ENCODE measurements at regions not wholly inside any gene's neighbourhood (a gene's known extent, or its start where the extent isn't known, plus 50 kb on each side); places are given as distances from the start of the nearest gene placed in this dataset.

DNA sequence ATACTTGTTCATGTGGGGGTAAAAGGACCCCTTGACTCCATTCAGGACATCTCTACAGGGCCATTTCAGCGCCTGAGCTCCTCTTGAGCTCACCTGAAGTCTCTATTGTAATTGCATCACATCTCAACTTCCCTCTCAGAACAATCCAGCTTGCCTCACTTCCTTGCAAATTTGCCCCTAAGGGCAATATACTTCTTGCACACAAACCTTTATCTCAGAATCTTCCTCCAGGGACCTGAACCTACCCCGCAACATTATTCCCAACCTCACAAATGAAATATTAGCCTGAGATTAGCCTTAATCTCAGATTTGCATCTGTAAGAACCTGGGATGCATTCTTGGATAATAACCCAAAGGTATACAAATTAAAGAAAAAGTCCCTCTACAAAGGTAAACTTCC is 159.2 kb downstream of the DRD1 start:
- H3K36me3 ChIP-seq (ENCODE audit: insufficient read depth, low read length): no peaks in the 10 kb centered on the region
- H3K9ac ChIP-seq (ENCODE audit: low read depth, low read length, poor library complexity, severe bottlenecking): no peak overlapping the region
- H3K9me2 ChIP-seq (replicated peaks; ENCODE audit: low read depth, low read length): no peaks in the 10 kb centered on the region
- H3K4me3 ChIP-seq (ENCODE audit: low read length, poor library complexity, severe bottlenecking): no peak overlapping the region
- TF ChIP-seq, protein P1, sequence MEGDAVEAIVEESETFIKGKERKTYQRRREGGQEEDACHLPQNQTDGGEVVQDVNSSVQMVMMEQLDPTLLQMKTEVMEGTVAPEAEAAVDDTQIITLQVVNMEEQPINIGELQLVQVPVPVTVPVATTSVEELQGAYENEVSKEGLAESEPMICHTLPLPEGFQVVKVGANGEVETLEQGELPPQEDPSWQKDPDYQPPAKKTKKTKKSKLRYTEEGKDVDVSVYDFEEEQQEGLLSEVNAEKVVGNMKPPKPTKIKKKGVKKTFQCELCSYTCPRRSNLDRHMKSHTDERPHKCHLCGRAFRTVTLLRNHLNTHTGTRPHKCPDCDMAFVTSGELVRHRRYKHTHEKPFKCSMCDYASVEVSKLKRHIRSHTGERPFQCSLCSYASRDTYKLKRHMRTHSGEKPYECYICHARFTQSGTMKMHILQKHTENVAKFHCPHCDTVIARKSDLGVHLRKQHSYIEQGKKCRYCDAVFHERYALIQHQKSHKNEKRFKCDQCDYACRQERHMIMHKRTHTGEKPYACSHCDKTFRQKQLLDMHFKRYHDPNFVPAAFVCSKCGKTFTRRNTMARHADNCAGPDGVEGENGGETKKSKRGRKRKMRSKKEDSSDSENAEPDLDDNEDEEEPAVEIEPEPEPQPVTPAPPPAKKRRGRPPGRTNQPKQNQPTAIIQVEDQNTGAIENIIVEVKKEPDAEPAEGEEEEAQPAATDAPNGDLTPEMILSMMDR (conservative IDR thresholded peaks at IDR 0.05; ENCODE audit: low read length): no peak
- no peak for TF ChIP-seq EZH2phosphoT487 (IDR thresholded peaks at IDR 0.05; ENCODE audit: borderline replicate concordance)
- no peaks in the 10 kb centered on the region for H3K27me3 ChIP-seq (ENCODE audit: insufficient read depth, low read length, poor library complexity, severe bottlenecking)
- H3K4me1 ChIP-seq (ENCODE audit: insufficient read depth, low read length, poor library complexity, severe bottlenecking): no peaks in the 10 kb centered on the region
- no peaks in the 10 kb centered on the region for H4K20me1 ChIP-seq (ENCODE audit: insufficient read depth, low read length, poor library complexity, severe bottlenecking)
- H3K79me2 ChIP-seq (ENCODE audit: insufficient read depth, low read length): no peaks in the 10 kb centered on the region
- no peak overlapping the region for H3K4me2 ChIP-seq (ENCODE audit: low read depth, low read length, poor library complexity, severe bottlenecking)
- H2AFZ ChIP-seq (ENCODE audit: low read length): no peak overlapping the region
- H3K9me3 ChIP-seq (ENCODE audit: insufficient read depth, low read depth, low read length): no peaks in the 10 kb centered on the region
- no peaks in the 10 kb centered on the region for H3F3A ChIP-seq (ENCODE audit: low read depth)

DNA sequence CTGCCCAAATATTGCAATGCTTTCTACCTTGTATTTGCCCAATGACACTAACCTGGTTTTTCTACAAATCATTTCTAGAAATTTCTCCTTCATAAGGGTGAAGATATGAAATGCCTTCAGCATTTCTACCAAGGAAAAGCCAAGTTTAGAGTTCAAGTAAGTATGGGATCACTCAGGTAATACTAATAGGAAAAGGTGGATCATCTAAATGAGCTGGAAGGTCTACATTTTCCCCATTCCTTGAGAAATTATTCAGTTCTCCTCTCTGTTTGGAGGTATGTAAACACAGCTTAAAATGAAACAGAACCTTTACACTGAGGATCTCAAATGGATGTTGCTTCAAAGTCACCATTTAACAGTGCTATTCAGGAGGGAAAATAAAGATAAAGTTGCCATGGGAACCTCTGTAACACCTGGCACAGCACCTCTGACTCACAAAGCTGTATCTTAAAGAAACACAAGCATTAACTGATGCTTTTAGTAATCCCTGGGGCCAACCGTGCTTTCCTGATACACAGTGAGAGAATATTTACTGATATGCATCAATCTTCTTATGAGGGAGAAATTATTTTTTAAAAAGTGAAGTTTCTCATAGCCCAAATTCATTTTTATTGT is 161.3 kb downstream of the DRD1 start:
- Histone ChIP-seq H3K4me2 (ENCODE audit: low read depth, low read length, poor library complexity, severe bottlenecking) (no peak overlapping the region), H2AFZ (ENCODE audit: low read length) (no peak overlapping the region), H3K79me2 (ENCODE audit: insufficient read depth, low read length) (no peaks in the 10 kb centered on the region), H3K4me3 (ENCODE audit: low read length, poor library complexity, severe bottlenecking) (no peak overlapping the region), H3F3A (ENCODE audit: low read depth) (no peaks in the 10 kb centered on the region), H3K9me3 (ENCODE audit: insufficient read depth, low read depth, low read length) (no peaks in the 10 kb centered on the region), H4K20me1 (ENCODE audit: insufficient read depth, low read length, poor library complexity, severe bottlenecking) (no peaks in the 10 kb centered on the region), H3K9ac (ENCODE audit: low read depth, low read length, poor library complexity, severe bottlenecking) (no peak overlapping the region), H3K9me2 (replicated peaks; ENCODE audit: low read depth, low read length) (no peaks in the 10 kb centered on the region), H3K27me3 (ENCODE audit: insufficient read depth, low read length, poor library complexity, severe bottlenecking) (no peaks in the 10 kb centered on the region), H3K36me3 (ENCODE audit: insufficient read depth, low read length) (no peaks in the 10 kb centered on the region), H3K4me1 (ENCODE audit: insufficient read depth, low read length, poor library complexity, severe bottlenecking) (no peaks in the 10 kb centered on the region)
- TF ChIP-seq EZH2phosphoT487 (IDR thresholded peaks at IDR 0.05; ENCODE audit: borderline replicate concordance): no peak
- TF ChIP-seq, protein P1 (conservative IDR thresholded peaks at IDR 0.05; ENCODE audit: low read length): no peak

DNA sequence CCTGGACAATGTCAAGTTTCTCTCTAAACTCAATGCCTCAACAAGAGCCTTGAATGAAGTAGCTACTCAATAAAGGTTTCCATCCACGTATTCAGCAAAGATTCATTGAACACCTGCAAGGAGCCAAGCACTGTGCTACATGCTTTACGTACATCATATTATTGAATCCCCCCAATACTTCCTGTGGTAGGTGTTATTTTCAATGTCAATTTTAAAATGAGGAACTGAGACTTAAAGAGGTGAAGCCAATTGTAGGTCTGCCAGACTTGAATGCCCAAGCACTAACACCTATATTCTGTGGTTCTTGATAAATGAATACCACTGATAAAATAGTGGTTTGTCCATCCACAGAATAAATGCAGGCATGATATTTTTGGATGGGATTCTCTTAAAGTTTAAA is 162.3 kb downstream of the DRD1 start:
- TF ChIP-seq EZH2phosphoT487 (IDR thresholded peaks at IDR 0.05; ENCODE audit: borderline replicate concordance): no peak
- TF ChIP-seq, protein P1 (conservative IDR thresholded peaks at IDR 0.05; ENCODE audit: low read length): no peak
- Histone ChIP-seq H3K79me2 (ENCODE audit: insufficient read depth, low read length) (no peaks in the 10 kb centered on the region), H4K20me1 (ENCODE audit: insufficient read depth, low read length, poor library complexity, severe bottlenecking) (no peaks in the 10 kb centered on the region), H3K4me1 (ENCODE audit: insufficient read depth, low read length, poor library complexity, severe bottlenecking) (no peaks in the 10 kb centered on the region), H3K36me3 (ENCODE audit: insufficient read depth, low read length) (no peaks in the 10 kb centered on the region), H3F3A (ENCODE audit: low read depth) (no peaks in the 10 kb centered on the region), H3K9ac (ENCODE audit: low read depth, low read length, poor library complexity, severe bottlenecking) (no peak overlapping the region), H3K27me3 (ENCODE audit: insufficient read depth, low read length, poor library complexity, severe bottlenecking) (no peaks in the 10 kb centered on the region), H3K4me2 (ENCODE audit: low read depth, low read length, poor library complexity, severe bottlenecking) (no peak overlapping the region), H3K9me3 (ENCODE audit: insufficient read depth, low read depth, low read length) (no peaks in the 10 kb centered on the region), H3K9me2 (replicated peaks; ENCODE audit: low read depth, low read length) (no peaks in the 10 kb centered on the region), H3K4me3 (ENCODE audit: low read length, poor library complexity, severe bottlenecking) (no peak overlapping the region), H2AFZ (ENCODE audit: low read length) (no peak overlapping the region)
